COLO829 (cell line): ENCODE measurements at regions not wholly inside any gene's neighbourhood (a gene's known extent, or its start where the extent isn't known, plus 50 kb on each side); places are given as distances from the start of the nearest gene placed in this dataset.

Experiments
- DNase-seq: peaks from one replicate; pipeline ENCODE4 v3.0.0; 2012; ENCODE audit warnings: low spot score

DNA sequence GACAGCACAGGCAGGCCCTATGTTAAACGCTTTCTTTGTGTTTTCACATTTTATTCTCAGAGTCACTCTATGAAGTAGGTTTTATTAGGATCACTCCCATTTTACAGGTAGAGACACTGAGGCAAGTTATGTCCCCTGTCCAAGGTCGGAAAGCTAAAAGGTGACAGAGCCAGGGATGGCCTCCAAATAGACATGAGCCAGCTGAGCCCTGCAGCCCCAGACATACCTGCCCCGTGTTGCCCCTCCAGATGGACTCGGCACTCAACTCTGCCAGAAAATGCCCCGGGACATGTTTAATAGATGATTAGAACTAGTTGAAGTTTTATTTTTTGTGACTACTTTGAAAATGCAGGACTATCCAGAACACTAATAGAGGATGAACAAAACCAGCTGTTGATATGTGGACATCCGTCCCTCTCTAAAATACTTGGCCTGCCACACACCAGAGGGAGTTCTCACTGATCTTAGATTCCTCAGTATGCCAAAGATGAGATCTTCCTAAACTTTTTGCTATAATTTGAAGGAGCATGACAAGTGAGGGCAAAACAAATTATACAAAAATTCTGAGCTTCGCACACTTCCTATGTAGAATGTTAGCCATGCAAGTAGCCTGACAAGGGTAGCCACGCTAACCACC lies 258.6 kb upstream of the ADAMTS16 start:
- DNase-seq, result no peak

GRCh38 chr5:4882186-4882585 lies 257.9 kb upstream of the ADAMTS16 start:
- no peak for DNase-seq

DNA sequence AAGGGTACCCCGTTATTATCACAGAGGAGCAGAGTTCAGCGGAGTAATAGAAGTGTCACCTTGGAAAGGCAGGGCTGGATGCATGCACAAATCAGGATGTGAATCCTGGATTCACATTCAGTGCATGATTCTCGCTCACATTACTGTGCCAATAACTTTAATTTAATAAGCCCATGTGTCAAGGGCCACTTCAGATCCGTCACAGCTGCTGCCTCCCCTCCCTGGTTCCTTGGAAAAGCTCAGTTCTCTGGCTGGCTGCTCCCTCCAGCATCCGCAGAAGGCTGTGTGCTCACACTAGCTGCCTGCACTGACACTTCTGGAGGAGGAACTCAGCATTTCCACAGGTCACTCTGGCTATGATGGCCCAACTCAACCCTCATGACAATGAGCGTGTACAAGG lies 256.8 kb upstream of the ADAMTS16 start:
- DNase-seq, result no peak

- no peak for DNase-seq
These were observed 246.9 kb upstream of the ADAMTS16 start for GRCh38 chr5:4893063-4893744.

GRCh38 chr5:4896328-4896727 lies 243.8 kb upstream of the ADAMTS16 start:
- DNase-seq, result no peak

DNA sequence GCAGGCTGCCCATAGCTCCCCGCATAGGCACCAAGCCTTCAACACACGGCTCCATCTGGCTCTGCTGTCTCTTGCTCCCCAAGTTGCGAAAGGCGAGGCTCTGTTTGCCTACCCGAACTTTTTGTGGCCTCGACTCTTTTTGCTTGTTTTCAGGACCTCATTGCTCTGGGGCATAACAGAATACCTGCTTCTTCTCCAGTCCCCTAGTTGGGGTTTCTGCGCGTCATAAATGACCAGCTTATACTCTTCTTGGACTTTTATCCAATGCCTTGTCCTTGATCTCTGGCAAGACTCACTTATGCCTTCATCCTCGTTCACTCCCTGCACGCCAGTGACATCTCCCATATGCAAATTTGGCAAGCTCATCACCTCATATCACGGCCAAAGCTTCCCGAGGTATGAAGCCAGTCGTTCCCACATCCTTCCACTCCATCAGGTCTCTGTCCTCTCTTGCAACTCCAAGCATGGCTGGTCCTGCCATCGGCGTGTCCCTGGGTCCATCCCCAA lies 238.8 kb upstream of the ADAMTS16 start:
- no peak for DNase-seq

DNA sequence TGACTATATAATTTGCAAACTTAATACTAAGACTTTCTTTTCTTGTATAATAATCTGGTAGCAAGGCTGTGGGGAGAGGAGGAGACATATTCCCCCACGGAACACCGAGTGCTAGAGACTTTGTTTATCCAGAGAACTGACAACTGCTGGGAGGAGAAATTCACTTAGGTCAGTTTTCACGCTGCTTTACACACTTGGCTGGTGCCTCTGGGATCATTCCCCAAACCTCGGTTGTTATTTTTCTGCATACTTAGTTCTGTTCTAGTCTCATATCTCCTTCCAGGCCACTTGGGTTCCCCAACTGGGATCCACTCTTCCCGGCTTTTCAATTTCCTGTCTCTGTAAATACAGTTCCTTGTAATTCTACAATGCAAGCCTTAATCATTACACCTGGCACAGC lies 238.2 kb upstream of the ADAMTS16 start:
- DNase-seq, result no peak

DNA sequence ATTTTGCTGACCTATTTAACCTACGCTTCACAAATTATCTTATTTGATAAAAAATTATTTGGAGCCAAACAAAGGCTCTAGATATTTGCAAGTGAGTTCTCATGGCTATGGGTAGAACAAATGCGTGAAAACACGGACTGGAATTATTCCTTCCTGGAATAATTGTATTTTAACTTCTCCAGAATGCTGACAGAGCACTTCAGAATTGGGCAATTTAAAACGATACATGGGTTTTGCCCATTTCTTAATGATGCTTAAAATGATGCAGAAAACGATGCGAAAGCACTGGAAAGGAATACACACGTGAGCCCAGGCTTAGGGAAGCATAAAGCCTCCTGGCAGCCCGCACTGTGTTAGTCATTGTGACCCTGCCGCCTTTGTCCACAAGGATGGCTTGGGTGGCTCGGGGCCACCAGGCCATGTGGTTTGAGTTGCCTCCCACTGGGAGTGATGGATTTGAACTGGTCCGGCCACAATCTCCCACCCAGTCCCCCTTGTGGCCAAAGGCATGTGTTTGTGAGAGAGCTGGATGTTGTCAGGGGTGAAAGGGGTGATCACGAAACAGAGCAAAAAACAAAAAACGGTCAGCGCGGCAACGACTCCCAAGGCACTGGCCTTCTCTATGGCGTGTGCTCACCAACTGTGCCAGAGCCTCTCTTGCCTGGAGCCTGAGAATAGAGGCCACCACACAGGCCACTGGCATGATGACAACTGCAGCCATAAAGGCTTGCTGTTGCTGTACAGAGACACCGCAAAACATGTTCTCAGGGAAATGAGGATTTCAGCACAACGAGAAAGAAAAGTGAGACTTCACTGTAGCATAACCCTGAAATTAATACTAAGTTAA lies 234.2 kb upstream of the ADAMTS16 start:
- DNase-seq, result no peak

DNA sequence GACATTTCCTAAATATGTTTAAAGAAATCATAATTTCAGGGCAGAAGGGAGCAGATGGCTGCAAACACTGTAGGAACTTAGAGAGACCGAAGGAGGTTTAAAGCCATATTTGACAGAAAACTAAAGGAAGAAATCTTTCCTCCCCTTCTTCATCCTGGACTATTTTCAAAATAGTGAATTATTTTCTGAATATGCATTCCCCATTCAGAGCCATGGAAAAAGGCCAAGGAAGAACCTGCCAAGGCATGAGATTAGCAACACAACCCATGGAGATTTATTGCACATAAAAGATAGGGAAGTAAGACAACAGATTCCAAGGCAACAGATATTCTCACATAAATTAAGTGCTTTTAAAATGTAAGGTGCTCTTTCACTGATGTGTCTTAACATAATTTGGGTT lies 233.3 kb upstream of the ADAMTS16 start:
- no peak for DNase-seq

GRCh38 chr5:4907571-4907970 lies 232.6 kb upstream of the ADAMTS16 start:
- DNase-seq, result no peak

DNA sequence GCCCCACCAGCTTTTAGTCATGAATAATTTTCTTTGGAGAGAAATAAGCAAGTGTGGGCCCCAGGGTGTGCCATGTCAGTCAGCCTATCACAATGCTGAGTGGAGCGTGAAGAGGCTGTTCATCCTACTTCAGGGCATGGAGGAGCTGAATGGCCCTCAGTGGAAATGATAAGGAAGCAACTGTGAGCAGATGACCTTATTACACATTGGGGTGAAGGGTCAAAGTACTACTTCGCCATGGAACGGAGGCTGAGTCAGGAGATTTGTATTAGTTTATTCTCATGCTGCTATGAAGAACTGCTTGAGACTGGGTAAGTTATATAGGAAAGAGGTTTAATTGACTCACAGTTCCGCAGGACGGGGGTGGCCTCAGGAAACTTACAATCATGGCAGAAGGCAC lies 231.0 kb upstream of the ADAMTS16 start:
- no peak for DNase-seq

DNA sequence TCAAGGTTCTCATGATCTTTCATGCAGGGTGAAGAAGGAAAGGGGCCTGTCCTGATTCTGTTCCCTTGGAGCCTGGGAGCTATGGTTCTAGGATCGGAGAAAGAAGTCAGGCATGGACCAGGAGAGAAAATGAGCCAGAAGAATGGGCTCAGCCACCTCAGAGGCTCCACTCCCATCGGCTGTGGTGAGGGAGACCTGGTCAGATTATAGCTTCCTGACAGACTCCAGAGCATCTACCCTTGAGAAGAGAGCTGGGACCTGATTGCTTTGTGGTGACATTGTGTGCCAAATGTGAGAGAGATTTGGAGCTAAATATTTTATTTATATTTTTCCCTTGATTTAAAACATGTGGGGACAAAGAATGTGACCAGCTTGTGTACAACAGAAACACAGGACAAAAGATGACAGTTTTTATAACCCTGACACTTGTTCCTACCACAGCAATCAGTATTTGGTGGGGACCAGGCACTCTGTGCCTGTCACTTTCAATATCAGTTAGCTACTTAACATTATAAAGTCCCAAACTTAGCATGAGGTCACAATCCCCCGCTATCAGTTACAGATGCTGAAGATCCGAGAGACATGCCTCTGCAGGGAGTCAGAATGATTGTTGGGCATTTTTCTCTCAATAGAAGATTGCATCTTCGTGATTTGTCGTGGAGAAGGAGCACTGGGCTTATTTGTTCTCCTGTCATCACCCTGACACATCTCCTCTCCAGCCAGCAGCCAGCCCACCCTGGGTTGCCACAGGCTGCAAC lies 228.3 kb upstream of the ADAMTS16 start:
- no peak for DNase-seq

- DNase-seq, result no peak
These were observed 218.2 kb upstream of the ADAMTS16 start for GRCh38 chr5:4921929-4922328.

DNA sequence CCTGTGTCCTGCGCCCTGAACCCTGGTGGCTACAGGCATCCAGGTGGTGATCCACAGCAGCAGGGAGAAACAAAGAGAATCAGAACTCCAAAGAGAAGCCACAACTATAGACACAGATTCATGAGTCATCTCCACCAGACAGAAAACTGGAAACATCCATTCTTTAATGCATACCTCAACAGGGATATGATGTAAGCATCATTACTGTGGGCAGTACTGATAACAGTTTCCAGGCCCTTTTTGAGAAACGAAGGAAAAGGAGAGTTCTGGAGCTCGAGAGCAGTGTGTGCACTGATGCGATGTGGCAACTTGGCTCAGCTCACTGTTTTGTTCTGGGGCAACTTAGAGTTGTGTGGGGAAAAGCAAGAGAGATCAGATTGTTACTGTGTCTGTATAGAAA lies 215.6 kb upstream of the ADAMTS16 start:
- DNase-seq, result no peak

- no peak for DNase-seq
These were observed 213.0 kb upstream of the ADAMTS16 start for GRCh38 chr5:4927097-4927496.

- DNase-seq, result no peak
These were observed 211.7 kb upstream of the ADAMTS16 start for GRCh38 chr5:4928409-4928808.

- no peak for DNase-seq
These were observed 211.0 kb upstream of the ADAMTS16 start for GRCh38 chr5:4929092-4929655.

GRCh38 chr5:4939042-4939781 lies 200.9 kb upstream of the ADAMTS16 start:
- DNase-seq, result no peak

GRCh38 chr5:4941161-4941560 lies 199.0 kb upstream of the ADAMTS16 start:
- DNase-seq, result no peak

GRCh38 chr5:4941957-4942830 lies 197.9 kb upstream of the ADAMTS16 start:
- peak; percentile 10 for DNase-seq
